Esophagus squamous epithelium (tissue), 4 donors: ENCODE measurements at regions not wholly inside any gene's neighbourhood (a gene's known extent, or its start where the extent isn't known, plus 50 kb on each side); places are given as distances from the start of the nearest gene placed in this dataset.

Experiments used
- CTCF ChIP-seq, 6 experiments: fragments of 450-650 bp in 4 of 6; fragments of 200-600 bp in 2 of 6; sonication (generic) in 2 of 6; IDR thresholded peaks; one replicate each; pipeline ENCODE4 v1.5.1; 2016 to 2019; ENCODE audit warnings: antibody characterized with exemption in 6 of 6, mild to moderate bottlenecking in 4 of 6, moderate library complexity in 4 of 6
- POLR2A ChIP-seq, 4 donors: fragments of 450-650 bp; IDR thresholded peaks; one replicate each; pipeline ENCODE4 v1.6.1; 2017; ENCODE audit warnings: antibody characterized with exemption in 4 of 4, mild to moderate bottlenecking in 4 of 4, moderate library complexity in 3 of 4

- no peak for TF ChIP-seq CTCF (IDR thresholded peaks at IDR 0.05)
- TF ChIP-seq POLR2A (IDR thresholded peaks at IDR 0.05) = no peak
Observed at GRCh38 chr1:62918700-62919099, 134.8 kb downstream of the ATG4C start.
